Putamen (tissue), 1 donor: ENCODE measurements at regions not wholly inside any gene's neighbourhood (a gene's known extent, or its start where the extent isn't known, plus 50 kb on each side); places are given as distances from the start of the nearest gene placed in this dataset.

Source experiments
- DNase-seq: peaks from one replicate; pipeline ENCODE4 v3.0.0-alpha.2; 2016; ENCODE audit warnings: low spot score

DNA sequence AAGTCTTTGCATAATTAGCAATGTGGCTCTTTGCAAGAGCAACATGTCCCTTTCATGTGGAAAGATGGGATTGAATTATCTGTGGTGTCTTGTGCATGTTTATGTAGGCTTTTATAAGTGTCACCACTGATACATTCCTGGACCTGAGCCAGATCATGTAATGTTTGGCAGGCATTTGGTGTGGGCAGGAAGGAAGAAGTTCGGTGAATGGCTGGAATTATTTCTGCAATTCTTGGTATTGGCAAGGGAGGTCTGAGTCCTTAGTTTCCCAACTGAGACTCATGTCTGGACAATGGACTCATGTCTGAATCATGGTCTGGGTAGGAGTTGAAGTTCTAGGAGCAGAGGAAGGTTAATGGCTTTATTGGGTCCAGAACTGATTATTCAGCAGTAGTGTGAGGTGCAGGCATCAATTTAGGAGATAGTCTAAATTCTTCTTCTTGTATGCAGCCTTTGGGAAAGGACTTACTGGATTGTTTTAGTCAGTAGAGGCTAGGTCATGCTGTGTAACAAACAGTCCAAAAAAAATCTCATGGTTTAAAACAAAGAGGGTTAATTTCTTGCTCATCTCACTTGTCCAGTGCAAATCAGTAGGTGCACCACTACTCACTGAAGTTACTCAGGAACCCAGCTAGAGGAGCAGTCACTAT is 186.5 kb upstream of the LHX5 start:
- no peak for DNase-seq

DNA sequence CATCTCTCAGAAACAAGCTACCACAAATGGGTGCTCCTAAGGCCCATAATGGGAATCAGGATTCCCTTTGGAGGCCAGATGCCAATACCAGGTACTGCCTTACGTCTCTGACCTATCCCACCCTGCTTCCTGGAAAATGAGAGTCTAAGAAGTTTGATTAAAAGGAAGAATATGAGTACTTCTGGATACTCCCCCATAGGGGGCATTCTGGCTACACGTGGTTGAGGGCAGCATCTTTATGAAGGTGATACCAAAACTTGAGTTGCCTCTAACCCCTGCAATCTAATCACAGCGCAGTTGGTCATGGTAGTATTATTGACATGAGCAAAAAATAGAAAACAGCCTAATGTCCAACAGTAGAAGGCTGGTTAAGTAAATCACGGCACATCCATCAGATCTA is 184.2 kb upstream of the LHX5 start:
- no peak for DNase-seq

DNA sequence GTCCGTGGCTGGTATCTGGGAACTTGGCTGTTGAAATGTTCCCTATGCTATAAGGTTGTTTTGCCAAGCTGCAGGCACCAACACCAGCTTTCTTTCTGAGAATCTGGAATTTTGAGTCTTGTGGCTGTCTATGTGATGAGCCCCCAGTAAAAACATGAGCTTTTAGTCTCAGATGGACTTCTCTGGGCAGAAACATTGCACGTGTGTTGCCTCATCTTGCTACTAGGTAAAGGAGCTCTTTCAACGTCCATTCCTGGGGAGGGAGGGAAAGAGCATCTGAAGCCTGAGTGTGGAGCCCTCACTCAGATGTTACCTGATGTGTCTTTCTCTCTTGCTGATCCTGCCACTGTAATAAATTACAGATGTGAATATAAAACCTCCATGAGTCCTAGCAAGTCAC is 183.8 kb upstream of the LHX5 start:
- DNase-seq: no peak

DNA sequence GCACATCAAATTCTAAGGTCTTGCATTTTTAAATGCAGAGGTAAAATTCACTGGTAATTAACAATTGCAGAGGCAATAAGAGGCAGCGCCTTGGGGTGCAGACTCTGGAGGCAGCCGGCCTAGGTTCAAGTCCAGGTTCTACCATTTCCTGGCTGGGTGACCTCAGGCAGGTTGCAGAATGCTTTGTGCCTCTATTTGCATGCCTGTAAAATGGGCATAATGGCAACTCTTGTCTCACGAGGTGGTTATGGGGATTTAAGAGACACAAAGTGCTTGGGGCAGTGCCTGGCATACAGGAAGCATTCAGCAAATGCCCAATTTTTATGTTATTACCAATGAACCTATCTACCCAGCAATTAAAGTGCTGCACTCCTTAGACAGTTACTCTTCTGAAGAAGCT is 180.0 kb upstream of the LHX5 start:
- no peak for DNase-seq

DNA sequence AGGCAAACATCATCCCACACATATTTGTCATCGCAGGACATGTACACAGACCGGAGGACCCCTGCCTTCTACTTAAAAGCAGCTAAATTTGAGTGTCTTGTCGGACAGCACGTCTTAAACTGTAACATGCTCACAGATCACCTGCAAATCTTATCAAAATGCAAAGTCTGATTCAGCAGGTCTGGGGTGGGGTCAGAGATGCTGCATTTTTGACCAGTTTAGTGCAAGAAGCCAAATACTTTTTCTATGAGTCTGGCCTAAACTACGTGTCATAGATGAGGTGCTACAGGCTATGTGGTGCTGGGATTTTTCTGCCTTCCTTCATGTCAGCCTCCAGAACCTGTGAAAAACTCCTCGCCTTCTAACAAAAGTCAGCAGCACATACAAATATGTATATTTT is 178.8 kb upstream of the LHX5 start:
- DNase-seq: no peak

DNA sequence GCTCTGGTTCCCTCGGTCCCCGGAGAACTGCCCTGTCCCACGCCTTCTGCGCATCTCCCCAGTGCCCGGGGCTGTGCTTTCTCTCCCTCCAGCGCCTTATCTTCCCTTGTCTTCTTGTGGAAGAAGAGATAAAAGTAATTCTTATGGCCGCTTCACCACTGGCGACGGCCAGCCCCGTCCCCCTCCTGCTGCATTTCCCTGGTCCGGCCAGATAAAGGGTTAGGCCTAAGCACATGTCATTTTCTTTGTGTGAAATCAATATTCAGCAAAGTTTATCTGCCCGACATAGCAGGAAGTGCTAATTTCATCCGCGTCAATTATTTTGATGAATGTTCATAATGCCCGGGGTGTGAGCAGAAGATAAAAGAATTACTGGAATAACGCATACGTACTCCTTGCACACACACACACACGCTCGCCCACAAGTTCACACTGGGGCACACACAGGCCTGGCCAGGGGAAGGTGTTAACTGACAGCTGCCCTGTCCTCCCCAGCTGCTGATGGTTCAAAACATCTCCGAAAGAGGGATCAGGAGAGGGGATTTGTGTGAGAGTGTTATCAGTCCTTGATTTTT is 177.7 kb upstream of the LHX5 start:
- DNase-seq: no peak

DNA sequence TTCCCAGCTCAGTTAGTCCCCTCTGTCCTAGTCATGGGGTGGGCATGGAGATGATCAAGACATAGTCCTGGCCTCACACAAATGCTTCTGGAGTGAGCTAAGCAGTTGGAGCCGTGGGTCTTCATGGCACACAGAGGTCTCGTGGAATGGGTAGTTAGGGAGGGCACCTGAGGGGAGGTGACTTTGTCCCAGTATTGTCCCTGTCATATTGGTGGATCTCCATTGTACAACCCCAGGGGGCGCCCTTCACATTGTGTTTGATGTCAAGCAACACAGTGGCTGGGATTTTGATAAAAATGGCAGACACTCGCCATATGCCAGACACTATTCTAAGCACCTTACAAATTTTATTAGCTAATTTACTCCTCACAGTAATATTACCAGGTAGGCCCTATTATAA is 175.4 kb upstream of the LHX5 start:
- DNase-seq: no peak

DNA sequence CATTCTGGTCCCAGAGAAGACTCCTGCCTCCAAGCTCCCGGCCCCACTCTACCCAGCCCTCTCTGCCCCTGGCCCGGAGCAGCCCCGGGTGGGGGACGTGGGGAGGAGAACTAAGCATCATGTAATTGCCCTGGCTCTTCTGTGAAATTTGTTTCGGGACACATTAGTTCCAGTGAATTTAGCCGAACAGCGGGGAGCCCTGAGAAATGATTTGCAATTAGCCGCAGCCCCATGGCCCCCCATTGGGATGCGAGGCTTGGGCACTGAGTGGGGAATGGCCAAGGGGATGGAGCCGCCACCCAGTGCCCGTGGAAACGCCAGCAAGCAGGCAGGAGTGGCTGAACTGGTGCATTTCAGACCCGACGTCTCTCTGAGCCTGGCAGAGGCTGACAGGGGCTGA is 173.9 kb upstream of the LHX5 start:
- no peak for DNase-seq

DNA sequence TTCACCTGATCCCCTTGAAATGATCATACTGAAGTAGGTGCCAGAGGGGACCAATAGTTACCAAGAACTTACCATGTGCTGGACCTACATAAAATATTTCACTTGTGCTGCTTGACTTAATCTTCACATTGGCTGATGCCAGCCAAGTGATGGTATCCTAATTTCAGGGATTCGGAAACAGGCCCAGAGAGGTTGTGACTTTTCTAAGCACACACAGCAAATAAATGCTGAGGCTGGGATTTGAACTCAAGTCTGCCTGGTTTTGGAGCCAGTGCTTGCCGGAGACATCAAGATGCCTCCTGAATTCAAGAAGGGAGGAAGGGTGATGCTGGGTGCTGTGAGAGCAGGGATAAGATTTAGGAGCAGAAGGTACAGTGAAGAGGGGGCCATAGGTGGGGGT is 173.5 kb upstream of the LHX5 start:
- no peak for DNase-seq

DNA sequence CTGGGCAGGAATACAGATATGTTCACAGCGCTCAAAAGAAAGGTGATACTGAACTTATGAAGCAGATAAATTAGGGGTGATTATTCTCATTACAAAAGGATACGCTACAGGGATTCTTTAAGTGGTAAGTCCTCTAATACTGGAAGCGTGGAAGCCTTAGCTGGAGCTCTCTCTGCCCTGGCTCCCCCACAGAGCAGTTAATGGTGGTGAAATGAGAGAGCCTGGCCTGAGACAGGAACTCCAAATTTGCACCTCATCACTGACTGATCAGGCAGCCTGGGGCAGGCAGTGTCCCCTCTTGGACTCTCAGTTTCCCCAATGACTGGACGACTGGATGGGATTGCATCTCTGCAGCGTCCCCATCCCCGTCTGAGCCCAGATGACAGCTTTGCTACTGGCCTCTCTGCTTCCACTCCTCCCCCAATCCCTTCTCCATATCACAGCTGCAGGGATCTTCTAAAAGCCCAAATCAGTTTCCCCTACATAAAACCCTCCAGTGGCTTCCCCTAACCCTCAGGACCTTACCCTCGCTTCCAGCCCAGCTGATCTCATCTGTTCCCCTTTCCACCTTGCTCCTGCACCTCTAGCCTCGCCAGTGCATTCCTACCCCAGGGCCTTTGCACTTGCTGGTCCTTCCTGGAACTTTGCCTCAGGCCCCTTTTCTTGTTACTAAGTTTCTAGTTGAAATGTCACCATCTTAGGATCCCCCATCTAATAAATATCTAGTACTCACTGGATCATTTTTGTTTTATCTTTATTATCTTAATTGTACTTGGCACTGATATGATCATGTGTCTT is 171.7 kb upstream of the LHX5 start:
- DNase-seq: no peak

DNA sequence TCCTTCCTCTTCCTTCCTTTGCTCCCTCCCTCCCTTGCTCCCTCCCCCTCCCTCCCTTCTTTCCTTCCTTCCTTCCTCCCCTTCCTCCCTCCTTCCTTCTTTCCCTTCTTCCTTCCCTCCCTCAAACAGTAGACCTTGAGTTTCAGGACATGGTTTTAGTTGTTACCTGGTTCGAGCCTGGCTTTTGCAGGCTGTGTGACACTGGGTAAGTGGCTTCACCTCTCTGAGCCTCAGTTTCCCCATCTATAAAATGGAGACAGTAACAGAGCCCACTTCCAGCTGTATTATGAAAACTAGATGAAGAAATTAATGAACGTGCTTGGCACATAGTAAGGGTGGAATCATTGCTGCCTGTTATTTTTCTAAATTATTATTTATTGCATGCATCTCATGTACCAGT is 171.0 kb upstream of the LHX5 start:
- DNase-seq: no peak

DNA sequence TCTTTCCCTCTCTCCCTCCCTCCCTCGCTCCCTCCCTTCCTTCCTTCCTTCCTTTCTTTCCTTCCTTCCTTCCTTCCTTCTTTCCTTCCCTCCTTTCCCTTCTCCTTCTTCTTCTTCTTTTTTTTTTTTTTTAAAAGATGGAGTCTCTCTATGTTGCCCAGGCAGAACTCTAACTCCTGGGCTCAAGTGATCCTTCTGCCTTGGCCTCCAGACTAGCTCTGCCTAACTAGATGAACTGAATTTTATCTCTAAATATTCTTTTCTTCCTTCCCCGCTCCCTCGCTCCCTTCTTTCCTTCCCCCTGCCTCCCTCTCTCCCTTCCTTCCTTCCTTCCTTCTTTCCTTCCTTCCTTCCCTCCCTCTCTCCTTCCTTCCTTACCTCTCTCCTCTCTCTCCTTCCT is 170.5 kb upstream of the LHX5 start:
- DNase-seq: no peak

DNA sequence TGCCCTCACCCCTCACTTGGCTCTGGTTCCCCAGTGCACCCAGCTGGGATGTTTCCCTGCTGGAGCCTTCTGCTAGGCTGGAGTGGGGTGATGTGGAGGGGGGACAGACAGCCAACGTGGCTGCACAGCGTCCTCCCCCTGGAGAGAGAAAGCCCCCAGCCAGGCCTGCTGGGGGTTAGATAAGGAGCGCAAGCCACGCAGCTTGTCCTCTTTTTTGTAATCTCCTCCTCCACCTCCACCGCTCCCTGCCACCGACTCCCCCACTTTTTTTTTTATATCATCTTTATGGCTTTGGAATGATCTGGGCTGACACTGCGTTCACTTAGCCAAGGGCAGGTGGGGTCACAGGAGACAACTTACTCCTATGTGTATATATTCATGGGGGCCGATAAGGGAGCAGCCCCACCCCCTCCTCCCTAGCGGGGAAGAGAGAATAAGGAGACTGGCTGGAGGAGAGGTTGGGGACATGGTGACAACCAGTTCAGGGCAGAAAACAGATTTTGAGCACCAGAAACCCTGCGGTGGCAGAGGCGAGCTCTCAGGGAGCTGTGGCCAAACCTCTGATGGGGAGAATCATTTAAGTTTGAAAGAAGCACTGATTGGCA is 169.9 kb upstream of the LHX5 start:
- no peak for DNase-seq

DNA sequence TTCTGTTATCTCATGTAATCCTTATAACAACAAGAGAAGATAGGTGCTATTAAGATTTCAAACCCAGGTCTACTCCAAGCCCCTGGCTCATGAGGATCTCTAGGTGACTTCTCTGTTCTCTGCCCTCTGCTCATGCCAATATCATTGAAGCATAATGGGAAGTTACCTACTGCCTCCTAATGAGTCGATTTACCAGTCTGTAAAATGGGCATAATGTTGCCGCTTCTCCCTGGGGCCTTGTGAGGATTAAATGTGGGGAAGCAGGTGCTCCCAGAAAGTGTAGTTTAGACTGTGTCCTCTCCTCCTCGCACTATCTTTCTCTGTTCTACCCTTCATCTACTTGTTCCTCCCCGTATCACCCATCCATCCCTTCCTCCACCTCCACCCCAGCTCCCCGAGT is 169.2 kb upstream of the LHX5 start:
- no peak for DNase-seq

DNA sequence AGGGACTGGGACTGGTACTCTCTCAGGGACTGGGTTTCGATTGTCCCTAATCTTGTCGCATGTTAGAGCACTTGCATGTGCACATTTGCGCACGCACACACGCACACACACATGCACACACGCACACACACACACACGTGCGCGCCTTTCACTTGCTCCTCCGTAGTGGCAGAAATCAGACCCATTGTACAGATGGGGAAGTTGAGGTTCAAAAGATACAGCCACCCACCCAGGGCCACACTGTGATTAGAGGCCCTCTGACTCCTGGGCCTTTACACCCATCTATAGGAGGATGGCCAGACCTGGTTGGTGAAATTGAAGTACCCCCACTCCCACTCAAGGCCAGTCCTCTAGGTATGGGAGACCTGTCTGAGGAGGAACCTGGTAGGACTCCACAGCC is 167.8 kb upstream of the LHX5 start:
- DNase-seq: no peak

DNA sequence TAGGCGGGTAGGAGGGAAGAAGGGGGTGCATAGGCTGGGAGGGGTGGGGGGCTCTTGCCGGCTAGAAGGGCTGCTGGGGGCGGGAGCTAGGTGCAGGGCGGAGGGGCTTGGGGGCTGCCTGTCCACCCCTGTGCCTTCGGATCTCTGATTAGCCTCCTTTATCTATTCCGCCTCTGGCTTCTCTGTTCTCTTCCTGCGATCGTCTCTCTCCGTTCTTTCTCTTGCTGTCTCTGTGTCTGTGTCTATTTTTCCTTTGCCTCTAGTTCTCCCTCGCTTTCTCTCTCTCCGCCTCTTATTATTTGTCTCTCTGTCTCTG is 166.7 kb upstream of the LHX5 start:
- no peak for DNase-seq

DNA sequence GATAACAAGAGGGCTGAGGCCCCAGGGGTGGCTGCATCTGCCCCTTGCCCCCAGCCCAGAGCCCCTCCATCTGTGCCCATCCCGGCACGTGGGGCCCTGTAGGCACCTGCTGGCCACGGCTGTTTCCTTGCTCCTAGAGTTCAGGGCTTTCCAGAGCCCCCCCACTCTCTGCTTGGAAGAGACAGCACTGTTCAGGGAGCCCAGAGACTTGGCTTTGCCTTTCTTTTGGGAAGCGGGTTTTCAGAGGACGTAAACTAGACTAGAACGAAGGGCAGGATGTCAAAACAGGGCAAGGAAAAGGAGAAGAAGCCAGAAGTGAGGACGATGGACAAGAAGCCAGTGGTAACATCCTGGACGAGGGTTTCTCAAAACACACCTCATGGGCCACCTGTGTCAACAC is 163.3 kb upstream of the LHX5 start:
- no peak for DNase-seq

DNA sequence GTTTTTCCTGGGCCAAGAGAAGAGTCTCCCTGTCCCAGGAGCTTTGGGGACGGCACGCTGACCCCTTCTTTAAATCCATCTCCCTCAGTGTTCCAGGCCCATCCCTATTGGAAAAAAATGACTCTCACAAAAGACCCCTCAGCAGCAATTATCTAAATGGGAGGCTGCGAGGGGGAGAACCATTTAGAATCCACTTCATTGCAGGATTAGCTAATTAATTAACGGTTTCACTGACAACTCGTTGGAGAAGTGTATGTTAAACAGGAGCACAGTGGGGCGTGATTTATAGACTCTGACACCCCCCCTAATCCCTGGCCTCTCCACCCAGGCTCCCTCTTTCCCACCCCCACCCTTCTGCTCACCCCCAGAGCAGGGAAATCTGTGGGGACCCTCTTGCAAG is 162.8 kb upstream of the LHX5 start:
- DNase-seq: no peak

DNA sequence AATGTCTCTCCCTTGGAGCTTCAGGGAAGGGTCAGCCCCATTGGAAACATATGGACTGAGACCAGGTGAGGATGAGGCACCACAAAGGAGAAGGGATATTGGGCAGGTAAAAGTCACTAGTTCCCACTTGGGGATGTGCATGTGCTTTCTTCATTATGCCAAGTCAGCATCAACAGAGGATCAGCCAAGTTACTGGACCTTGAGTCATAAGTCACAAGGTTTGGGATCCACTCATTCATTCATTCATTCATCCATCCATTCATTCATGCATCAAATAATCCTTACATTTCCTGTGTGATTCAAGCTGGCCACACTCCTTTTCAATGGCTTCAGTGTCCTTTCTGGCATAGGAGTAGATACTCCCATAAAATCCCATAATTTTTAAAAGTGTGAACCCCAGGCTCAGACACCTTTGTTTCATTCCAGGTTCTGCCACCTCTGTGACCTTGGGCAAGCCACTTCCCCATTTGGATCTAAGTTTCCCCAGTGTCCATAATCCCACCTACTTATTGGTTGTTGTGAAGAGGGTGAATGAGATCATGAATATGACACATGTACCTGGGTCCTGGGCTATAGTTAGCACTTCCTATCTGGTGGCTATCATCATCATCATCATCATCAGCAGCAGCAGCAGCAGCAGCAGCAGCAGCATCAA is 162.1 kb upstream of the LHX5 start:
- no peak for DNase-seq

DNA sequence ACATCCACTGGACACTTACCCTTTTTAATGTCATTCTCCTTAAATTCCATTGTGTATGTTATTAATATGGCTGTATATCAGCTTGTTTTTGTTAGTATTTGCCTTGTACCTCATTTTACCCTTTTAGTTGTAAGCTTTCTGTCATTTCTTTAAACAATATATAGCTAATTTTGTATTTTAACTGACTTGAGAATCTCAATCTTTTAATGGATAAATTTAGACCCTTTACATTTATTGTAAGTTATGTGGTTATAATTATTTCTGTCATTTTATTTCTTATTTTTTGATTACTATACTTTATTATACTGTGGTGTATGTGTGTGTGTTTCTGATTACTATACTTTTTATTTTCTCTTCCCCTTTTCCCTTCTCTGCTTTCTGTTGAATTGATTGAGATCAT is 159.0 kb upstream of the LHX5 start:
- DNase-seq: no peak

DNA sequence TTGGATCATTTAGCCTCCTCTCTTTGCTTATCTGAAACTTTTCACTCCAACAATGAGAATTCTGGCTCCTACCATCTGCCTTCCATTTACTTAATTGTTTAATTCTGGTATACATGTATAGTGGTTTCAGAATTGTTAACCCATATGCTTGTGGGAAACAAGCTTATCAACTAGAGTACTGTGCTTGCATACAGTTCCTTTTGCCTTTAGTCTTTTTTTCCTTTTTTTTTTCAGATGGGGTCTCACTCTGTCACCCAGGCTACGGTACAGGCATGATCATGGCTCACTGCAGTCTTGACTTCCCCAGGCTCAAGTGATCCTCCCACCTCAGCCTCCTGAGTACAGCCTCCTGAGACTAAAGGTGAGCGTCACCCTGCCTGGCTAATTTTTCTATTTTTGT is 153.8 kb upstream of the LHX5 start:
- no peak for DNase-seq

DNA sequence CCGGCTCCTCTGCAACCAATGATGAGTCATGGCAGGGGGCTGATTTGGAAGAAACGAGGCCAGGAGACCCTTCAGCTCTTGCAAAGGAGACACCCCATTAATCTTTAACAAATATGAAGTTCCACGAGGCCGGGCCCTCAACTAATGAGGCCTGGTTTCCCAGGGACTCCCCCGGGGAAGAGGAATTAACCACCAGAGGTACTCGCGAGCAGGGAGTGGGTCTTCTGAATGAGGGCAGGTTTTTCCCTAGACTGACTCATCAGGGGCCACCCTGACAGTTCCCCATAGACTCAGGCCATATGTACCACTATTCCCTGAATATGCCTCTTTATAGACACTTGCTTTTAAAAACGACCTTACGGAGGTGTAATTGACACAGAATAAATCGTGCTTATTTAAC is 150.7 kb upstream of the LHX5 start:
- DNase-seq: no peak

DNA sequence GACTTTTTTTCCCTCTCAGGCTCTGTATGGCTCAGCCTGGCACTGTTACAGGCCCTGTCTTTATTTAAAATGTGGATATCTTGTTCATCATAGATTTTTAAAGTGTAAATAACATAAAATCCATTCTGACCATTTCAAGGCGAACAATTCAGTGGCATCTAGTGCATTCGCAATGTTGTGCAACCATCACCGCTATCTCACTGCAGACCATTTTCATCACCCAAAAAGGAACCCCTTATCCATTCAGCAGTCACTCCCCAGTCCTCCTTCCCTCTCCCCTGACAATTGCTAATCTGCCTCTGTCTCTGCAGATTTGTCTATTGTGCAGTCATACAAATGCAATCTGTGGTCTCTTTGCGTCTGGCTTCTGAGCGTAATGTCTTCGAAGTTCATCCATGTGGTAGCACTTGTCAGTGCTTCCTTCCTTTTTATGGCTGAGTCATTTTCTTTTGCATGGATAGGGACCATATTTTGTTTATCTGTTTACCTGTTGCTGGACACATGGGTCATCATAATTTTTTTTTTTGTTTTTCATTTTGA is 148.8 kb upstream of the LHX5 start:
- no peak for DNase-seq
